Ascending aorta (tissue), 2 donors: ENCODE measurements at regions not wholly inside any gene's neighbourhood (a gene's known extent, or its start where the extent isn't known, plus 50 kb on each side); places are given as distances from the start of the nearest gene placed in this dataset.

ENCODE experiments used
- DNase-seq, 2 donors: peaks; one replicate each; pipeline ENCODE4 v3.0.0-alpha.2; 2019; ENCODE audit warnings: low spot score in 2 of 2
- H3K27ac ChIP-seq, 2 donors: fragments of 200-600 bp; sonication (generic); one replicate each; pipeline ENCODE4 v1.5.1; 2016 to 2017; ENCODE audit warnings: mild to moderate bottlenecking in 1 of 2
- H3K27me3 ChIP-seq: fragments of 200-600 bp; sonication (generic); one replicate; pipeline ENCODE4 v1.5.1; 2017
- H3K36me3 ChIP-seq, 2 donors: fragments of 200-600 bp; sonication (generic); one replicate each; pipeline ENCODE4 v1.5.1; 2016
- H3K4me1 ChIP-seq, 2 donors: fragments of 200-600 bp; sonication (generic); one replicate each; pipeline ENCODE4 v1.5.1; 2016 to 2017; ENCODE audit warnings: mild to moderate bottlenecking in 1 of 2
- H3K4me3 ChIP-seq, 2 donors: fragments of 200-600 bp; sonication (generic); one replicate each; pipeline ENCODE4 v1.5.1; 2016 to 2017; ENCODE audit warnings: mild to moderate bottlenecking in 1 of 2
- H3K9me3 ChIP-seq, 2 donors: fragments of 200-600 bp; sonication (generic); one replicate each; pipeline ENCODE4 v1.5.1; 2016
- intact Hi-C: fragments of 100-400 bp; cut with DNase I; formaldehyde crosslinking; loops from one replicate; pipeline ENCODE4 v1.15.1; 2023
- TF ChIP-seq, protein P1 (sequence below), 3 experiments: fragments of 200-600 bp in 2 of 3; fragments of 450-650 bp in 1 of 3; sonication (generic) in 2 of 3; IDR thresholded peaks; one replicate each; pipeline ENCODE4 v1.5.1; 2016 to 2019; ENCODE audit warnings: antibody characterized with exemption in 3 of 3, mild to moderate bottlenecking in 1 of 3, moderate library complexity in 1 of 3

DNA sequence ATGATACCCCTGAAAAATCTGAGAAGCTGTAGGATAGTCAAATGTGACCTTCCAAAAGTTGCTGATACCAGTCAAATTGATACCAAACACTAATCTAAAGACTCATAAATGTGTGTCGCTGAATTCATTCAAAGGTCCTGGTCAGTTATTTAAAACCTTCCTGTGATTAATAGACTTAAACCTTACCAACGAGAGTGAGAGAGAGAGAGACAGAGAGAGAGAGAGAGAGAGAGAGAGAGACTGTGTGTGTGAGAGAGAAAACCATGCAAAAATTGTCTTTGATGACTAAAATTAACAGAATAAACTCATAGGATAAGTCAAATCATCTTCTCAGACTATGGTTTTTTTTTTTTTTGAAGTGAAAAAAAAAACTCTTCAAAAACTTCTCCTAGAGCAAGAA, 370.9 kb upstream of the HS3ST5 start:
- no peak for DNase-seq
- no peaks in the 10 kb centered on the region for H3K9me3 ChIP-seq
- intact Hi-C loops, result no loop called here

DNA sequence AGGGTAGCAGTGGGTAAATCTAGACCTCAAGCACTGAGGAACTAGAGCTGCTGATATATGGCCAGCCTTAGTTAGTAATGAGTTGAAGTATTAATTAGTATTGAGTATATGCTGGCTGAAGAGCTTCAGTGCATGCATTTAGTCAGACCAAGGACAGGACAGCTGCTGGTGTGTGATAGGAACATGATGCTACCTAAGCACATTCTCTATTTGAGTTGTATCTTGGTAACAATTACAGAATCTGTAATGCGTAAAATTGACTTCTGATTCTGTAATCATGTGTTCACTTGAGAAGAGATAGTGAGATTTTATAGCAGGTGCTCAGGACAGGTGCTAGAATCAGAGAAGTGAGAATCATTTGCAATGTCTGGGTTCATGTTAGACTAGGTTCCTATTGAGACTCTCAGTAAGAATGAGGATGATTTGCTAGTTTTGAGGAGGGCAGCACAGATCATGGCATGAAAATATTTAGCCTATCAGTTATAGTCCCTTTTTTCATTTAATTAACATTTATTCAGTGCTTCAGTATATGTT, 369.4 kb upstream of the HS3ST5 start:
- TF ChIP-seq, protein P1, sequence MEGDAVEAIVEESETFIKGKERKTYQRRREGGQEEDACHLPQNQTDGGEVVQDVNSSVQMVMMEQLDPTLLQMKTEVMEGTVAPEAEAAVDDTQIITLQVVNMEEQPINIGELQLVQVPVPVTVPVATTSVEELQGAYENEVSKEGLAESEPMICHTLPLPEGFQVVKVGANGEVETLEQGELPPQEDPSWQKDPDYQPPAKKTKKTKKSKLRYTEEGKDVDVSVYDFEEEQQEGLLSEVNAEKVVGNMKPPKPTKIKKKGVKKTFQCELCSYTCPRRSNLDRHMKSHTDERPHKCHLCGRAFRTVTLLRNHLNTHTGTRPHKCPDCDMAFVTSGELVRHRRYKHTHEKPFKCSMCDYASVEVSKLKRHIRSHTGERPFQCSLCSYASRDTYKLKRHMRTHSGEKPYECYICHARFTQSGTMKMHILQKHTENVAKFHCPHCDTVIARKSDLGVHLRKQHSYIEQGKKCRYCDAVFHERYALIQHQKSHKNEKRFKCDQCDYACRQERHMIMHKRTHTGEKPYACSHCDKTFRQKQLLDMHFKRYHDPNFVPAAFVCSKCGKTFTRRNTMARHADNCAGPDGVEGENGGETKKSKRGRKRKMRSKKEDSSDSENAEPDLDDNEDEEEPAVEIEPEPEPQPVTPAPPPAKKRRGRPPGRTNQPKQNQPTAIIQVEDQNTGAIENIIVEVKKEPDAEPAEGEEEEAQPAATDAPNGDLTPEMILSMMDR (IDR thresholded peaks at IDR 0.05), result no peak
- H3K36me3 ChIP-seq, result no peaks in the 10 kb centered on the region
- no peaks in the 10 kb centered on the region for H3K27me3 ChIP-seq
- no peak overlapping the region for H3K27ac ChIP-seq
- intact Hi-C loops, result no loop called here
- no peaks in the 10 kb centered on the region for H3K4me1 ChIP-seq
- H3K9me3 ChIP-seq, result no peaks in the 10 kb centered on the region
- DNase-seq, result no peak
- H3K4me3 ChIP-seq, result no peak overlapping the region

More for the DNA sequence above, 370.9 kb upstream of the HS3ST5 start:
- H3K27me3 ChIP-seq, result no peaks in the 10 kb centered on the region
- no peak overlapping the region for H3K4me3 ChIP-seq
- TF ChIP-seq, protein P1 (IDR thresholded peaks at IDR 0.05), result no peak
- no peaks in the 10 kb centered on the region for H3K4me1 ChIP-seq
- no peaks in the 10 kb centered on the region for H3K36me3 ChIP-seq
- no peak overlapping the region for H3K27ac ChIP-seq

DNA sequence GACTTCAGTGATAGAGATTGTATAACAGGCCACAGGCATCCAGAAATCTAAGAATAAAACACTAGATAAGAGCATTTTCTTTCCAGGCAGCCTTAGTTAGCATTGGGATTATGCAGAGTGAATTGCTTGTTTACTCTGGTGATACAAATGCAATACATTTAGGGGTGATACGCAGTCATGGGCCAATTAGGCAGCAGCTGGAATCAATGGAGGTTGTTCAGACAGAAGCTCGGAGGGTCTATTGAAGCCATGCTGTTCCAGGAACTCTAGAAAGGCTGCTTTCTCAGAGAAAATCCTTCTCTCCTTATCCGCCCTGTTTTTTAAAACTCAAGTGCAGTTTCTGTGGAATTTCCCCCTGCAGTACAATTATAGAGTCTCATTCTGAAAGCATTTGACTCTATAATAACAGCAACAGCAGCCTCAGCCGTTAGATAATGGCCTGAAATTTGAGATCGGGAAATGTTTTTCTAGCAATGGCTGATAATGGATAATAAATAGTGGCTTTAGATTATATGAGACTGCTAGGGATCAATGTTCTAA, 364.3 kb upstream of the HS3ST5 start:
- DNase-seq, result no peak
- H3K27me3 ChIP-seq, result no peaks in the 10 kb centered on the region
- intact Hi-C loops, result no loop called here
- no peaks in the 10 kb centered on the region for H3K36me3 ChIP-seq
- H3K9me3 ChIP-seq, result no peaks in the 10 kb centered on the region
- H3K27ac ChIP-seq, result no peak overlapping the region
- TF ChIP-seq, protein P1 (IDR thresholded peaks at IDR 0.05), result no peak
- H3K4me3 ChIP-seq, result no peak overlapping the region
- no peaks in the 10 kb centered on the region for H3K4me1 ChIP-seq

DNA sequence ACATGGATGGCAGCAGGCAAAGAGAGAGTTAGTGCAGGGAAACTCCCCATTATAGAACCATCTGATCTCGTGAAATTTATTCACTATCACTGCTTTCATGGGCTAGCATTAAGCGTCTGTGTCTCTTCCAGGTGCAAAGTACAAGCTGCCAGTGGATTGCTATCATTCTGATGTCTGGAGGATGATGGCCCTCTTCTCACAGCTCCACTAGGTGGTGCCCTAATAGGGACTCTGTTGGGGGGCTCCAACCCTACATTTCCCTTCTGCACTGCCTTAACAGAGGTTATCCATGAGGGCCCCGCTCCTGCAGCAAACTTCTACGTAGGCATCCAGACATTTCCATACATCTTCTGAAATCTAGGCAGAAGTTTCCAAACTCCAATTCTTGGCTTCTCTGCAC, 347.8 kb upstream of the HS3ST5 start:
- Histone ChIP-seq H3K36me3 (no peaks in the 10 kb centered on the region), H3K4me1 (no peaks in the 10 kb centered on the region), H3K9me3 (no peaks in the 10 kb centered on the region), H3K4me3 (no peak overlapping the region), H3K27ac (no peak overlapping the region), H3K27me3 (no peaks in the 10 kb centered on the region)
- intact Hi-C loops, result no loop called here
- TF ChIP-seq, protein P1 (IDR thresholded peaks at IDR 0.05), result no peak
- no peak for DNase-seq

DNA sequence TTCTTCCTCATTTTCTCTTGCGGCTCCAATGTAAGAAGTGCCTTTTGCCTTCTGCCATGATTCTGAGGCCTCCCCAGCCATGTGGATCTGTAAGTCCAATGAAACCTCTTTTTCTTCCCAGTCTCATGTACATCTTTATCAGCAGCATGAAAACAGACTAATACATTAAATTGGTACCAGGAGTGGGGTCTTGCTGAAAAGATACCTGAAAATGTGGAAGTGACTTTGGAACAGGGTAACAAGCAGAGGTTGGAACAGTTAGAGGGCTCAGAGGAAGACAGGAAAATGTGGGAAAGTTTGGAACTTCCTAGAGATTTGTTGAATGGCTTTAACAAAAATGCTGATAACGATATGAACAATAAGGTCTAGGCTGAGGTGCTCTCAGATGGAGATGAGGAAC, 316.7 kb upstream of the HS3ST5 start:
- TF ChIP-seq, protein P1 (IDR thresholded peaks at IDR 0.05), result no peak
- Histone ChIP-seq H3K4me1 (no peaks in the 10 kb centered on the region), H3K4me3 (no peak overlapping the region), H3K27me3 (no peaks in the 10 kb centered on the region), H3K36me3 (no peaks in the 10 kb centered on the region), H3K9me3 (no peaks in the 10 kb centered on the region), H3K27ac (no peak overlapping the region)
- DNase-seq, result no peak
- intact Hi-C loops, result no loop called here

DNA sequence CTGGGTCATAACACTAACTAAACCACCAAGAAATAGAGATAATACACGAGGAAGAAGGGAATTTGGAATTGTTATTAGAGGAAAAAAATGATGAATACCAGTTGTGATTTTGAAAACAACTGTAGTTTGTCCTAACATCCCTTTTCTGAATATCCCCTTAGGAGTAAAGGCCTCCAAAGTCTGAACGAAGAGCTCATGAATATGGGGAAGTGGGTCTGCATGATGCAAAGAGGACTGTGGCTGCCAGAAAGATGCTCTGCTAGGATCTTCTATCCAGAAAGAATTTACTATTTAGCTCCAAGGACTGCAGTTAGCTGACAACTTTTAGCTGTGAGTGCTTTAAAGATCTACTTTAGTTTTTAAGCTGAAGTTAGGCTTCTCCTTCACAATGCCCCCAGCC, 308.8 kb upstream of the HS3ST5 start:
- no peaks in the 10 kb centered on the region for H3K4me1 ChIP-seq
- intact Hi-C loops, result no loop called here
- no peak overlapping the region for H3K4me3 ChIP-seq

More for the DNA sequence above, 308.8 kb upstream of the HS3ST5 start:
- TF ChIP-seq, protein P1 (IDR thresholded peaks at IDR 0.05), result no peak
- no peak for DNase-seq
- Histone ChIP-seq H3K9me3 (no peaks in the 10 kb centered on the region), H3K27me3 (no peaks in the 10 kb centered on the region), H3K27ac (no peak overlapping the region), H3K36me3 (no peaks in the 10 kb centered on the region)
